H1 (cell line): ENCODE measurements at regions not wholly inside any gene's neighbourhood (a gene's known extent, or its start where the extent isn't known, plus 50 kb on each side); places are given as distances from the start of the nearest gene placed in this dataset.

Experiments
- CTCF ChIA-PET: fragments of 300-600 bp; sonication (Branson Sonifier 250); formaldehyde crosslinking; loops from one replicate; lab custom pipeline; 2021; ENCODE audit not compliant: partially characterized antibody; lab: Charles Lee
- POLR2A ChIA-PET: fragments of 300-600 bp; sonication (Branson Sonifier 250); formaldehyde crosslinking; loops from one replicate; lab custom pipeline; 2021; ENCODE audit warnings: inconsistent platforms; ENCODE audit not compliant: partially characterized antibody; lab: Charles Lee
- DNase-seq, 2 experiments: peaks; one replicate each; pipeline versions ENCODE4 v3.0.0 to v3.0.0-alpha.2; 2010 to 2022; ENCODE audit warnings: low spot score in 2 of 2, low read depth in 1 of 2, mixed read lengths in 1 of 2
- FAIRE-seq: peaks from 2 replicates; lab custom pipeline; 2011; peaks lifted over from hg19 to GRCh38; lab: Jason Lieb, UNC
- H2AFZ ChIP-seq: 2 replicates; pipeline ENCODE4 v1.8.1; 2012; ENCODE audit warnings: low read length, inconsistent platforms
- H2AK5ac ChIP-seq: 2 replicates; pipeline ENCODE4 v1.6.1; 2013; ENCODE audit warnings: low read depth, low read length
- H2BK120ac ChIP-seq: replicated peaks from 2 replicates; pipeline ENCODE3; 2013; ENCODE audit warnings: low read depth, low read length, inconsistent platforms
- H2BK12ac ChIP-seq: 2 replicates; pipeline ENCODE4 v1.6.1; 2013; ENCODE audit warnings: low read depth, low read length
- H2BK15ac ChIP-seq: 2 replicates; pipeline ENCODE4 v1.6.1; 2013; ENCODE audit warnings: low read length
- H2BK20ac ChIP-seq: 2 replicates; pipeline ENCODE4 v1.6.1; 2013; ENCODE audit warnings: low read length
- H2BK5ac ChIP-seq: 2 replicates; pipeline ENCODE4 v1.6.1; 2013; ENCODE audit warnings: low read depth, low read length
- H3K14ac ChIP-seq: 2 replicates; pipeline ENCODE4 v1.6.1; 2013; ENCODE audit warnings: inconsistent platforms; ENCODE audit not compliant: insufficient read length
- H3K18ac ChIP-seq: 2 replicates; pipeline ENCODE4 v1.6.1; 2013; ENCODE audit warnings: low read length; ENCODE audit errors: extremely low read depth
- H3K23ac ChIP-seq: 2 replicates; pipeline ENCODE4 v1.6.1; 2013; ENCODE audit warnings: inconsistent platforms; ENCODE audit not compliant: insufficient read length
- H3K23me2 ChIP-seq: 2 replicates; pipeline ENCODE4 v1.6.1; 2013; ENCODE audit warnings: low read depth, low read length
- H3K27ac ChIP-seq: 2 replicates; pipeline ENCODE4 v1.6.1; 2011; ENCODE audit warnings: low read depth, low read length, inconsistent platforms
- H3K27me3 ChIP-seq, 4 experiments: replicated peaks in 1 of 4; 1 replicate in 1 of 4; 2 replicates in 3 of 4; pipeline versions ENCODE4 v1.6.1 to v1.8.1; 2011 to 2013; ENCODE audit warnings: low read length in 3 of 4, mild to moderate bottlenecking in 3 of 4, inconsistent platforms in 2 of 4, mixed read lengths in 2 of 4, moderate library complexity in 1 of 4; ENCODE audit not compliant: control insufficient read depth in 3 of 4, insufficient read depth in 3 of 4; ENCODE audit errors: extremely low read depth in 1 of 4
- H3K36me3 ChIP-seq, 4 experiments: 2 replicates each; pipeline versions ENCODE4 v1.6.1 to v1.8.1; 2011 to 2013; ENCODE audit warnings: mild to moderate bottlenecking in 4 of 4, low read length in 3 of 4, moderate library complexity in 2 of 4, control low read depth in 1 of 4, inconsistent platforms in 1 of 4; ENCODE audit not compliant: insufficient read depth in 4 of 4, control insufficient read depth in 2 of 4
- H3K4ac ChIP-seq: replicated peaks from 2 replicates; pipeline ENCODE3; 2013; ENCODE audit warnings: low read length, low read depth, mixed read lengths, inconsistent platforms; ENCODE audit not compliant: insufficient read length
- H3K4me1 ChIP-seq, 4 experiments: replicated peaks in 1 of 4; 1 replicate in 1 of 4; 2 replicates in 3 of 4; pipeline versions ENCODE4 v1.6.1 to v1.8.1; 2011 to 2013; ENCODE audit warnings: low read length in 3 of 4, inconsistent platforms in 2 of 4, mixed read lengths in 1 of 4; ENCODE audit not compliant: insufficient read depth in 4 of 4, control insufficient read depth in 3 of 4
- H3K4me2 ChIP-seq, 2 experiments: 2 replicates each; pipeline versions ENCODE4 v1.6.1 to v1.8.1; 2011 to 2013; ENCODE audit warnings: low read depth in 2 of 2, low read length in 2 of 2, control low read depth in 1 of 2, inconsistent platforms in 1 of 2, mild to moderate bottlenecking in 1 of 2; ENCODE audit not compliant: insufficient read depth in 1 of 2
- H3K4me3 ChIP-seq, 4 experiments: fragments of 200-600, 300-600 bp in 1 of 4; sonication (generic), shearing (Covaris generic), sonication (Bioruptor Twin) in 1 of 4; 2 replicates each; pipeline versions ENCODE4 v1.5.1 to v1.8.1; 2011 to 2016; ENCODE audit warnings: low read length in 4 of 4, low read depth in 3 of 4, control low read depth in 2 of 4, inconsistent platforms in 2 of 4, mild to moderate bottlenecking in 2 of 4, mixed read lengths in 1 of 4, moderate library complexity in 1 of 4; ENCODE audit not compliant: insufficient read depth in 2 of 4; ENCODE audit errors: extremely low read depth in 1 of 4
- H3K56ac ChIP-seq: replicated peaks from 2 replicates; pipeline ENCODE3; 2013; ENCODE audit warnings: low read depth, mild to moderate bottlenecking, mixed read lengths, low read length, inconsistent platforms; ENCODE audit not compliant: insufficient read length
- H3K79me1 ChIP-seq: 2 replicates; pipeline ENCODE4 v1.6.1; 2013; ENCODE audit warnings: low read depth, low read length, control low read depth
- H3K79me2 ChIP-seq, 2 experiments: 2 replicates each; pipeline versions ENCODE4 v1.6.1 to v1.8.1; 2012 to 2013; ENCODE audit warnings: low read length in 2 of 2, mild to moderate bottlenecking in 2 of 2, inconsistent platforms in 1 of 2; ENCODE audit not compliant: insufficient read depth in 2 of 2, control insufficient read depth in 1 of 2
- H3K9ac ChIP-seq, 4 experiments: replicated peaks in 1 of 4; 1 replicate in 1 of 4; 2 replicates in 3 of 4; pipeline versions ENCODE4 v1.6.1 to v1.8.1; 2011 to 2013; ENCODE audit warnings: low read depth in 3 of 4, low read length in 3 of 4, control low read depth in 2 of 4, mild to moderate bottlenecking in 2 of 4, moderate library complexity in 2 of 4, inconsistent platforms in 1 of 4; ENCODE audit errors: extremely low read depth in 1 of 4
- H3K9me3 ChIP-seq, 2 experiments: 2 replicates each; pipeline versions ENCODE4 v1.6.1 to v1.8.1; 2012 to 2013; ENCODE audit warnings: mild to moderate bottlenecking in 2 of 2, moderate library complexity in 2 of 2, control low read depth in 1 of 2, inconsistent platforms in 1 of 2, low read depth in 1 of 2, low read length in 1 of 2, mixed read lengths in 1 of 2; ENCODE audit not compliant: insufficient read depth in 2 of 2
- H4K20me1 ChIP-seq, 2 experiments: replicated peaks in 1 of 2; 2 replicates each; pipeline versions ENCODE3 to v1.8.1; 2011 to 2013; ENCODE audit warnings: inconsistent platforms in 2 of 2, low read length in 2 of 2, mild to moderate bottlenecking in 1 of 2; ENCODE audit not compliant: insufficient read depth in 2 of 2, control insufficient read depth in 1 of 2
- H4K5ac ChIP-seq: 2 replicates; pipeline ENCODE4 v1.6.1; 2013; ENCODE audit warnings: low read length, low read depth, mixed read lengths, inconsistent platforms; ENCODE audit not compliant: insufficient read length
- H4K8ac ChIP-seq: 2 replicates; pipeline ENCODE4 v1.8.0; 2013; ENCODE audit warnings: mild to moderate bottlenecking, moderate library complexity, low read length, inconsistent platforms; ENCODE audit not compliant: insufficient read depth; ENCODE audit errors: extremely low read depth
- H4K91ac ChIP-seq: replicated peaks from 2 replicates; pipeline ENCODE3; 2013; ENCODE audit warnings: low read length, mixed read lengths, inconsistent platforms; ENCODE audit not compliant: insufficient read length
- BRCA1 ChIP-seq: IDR thresholded peaks from 2 replicates; pipeline ENCODE4 v1.6.1; 2012; ENCODE audit warnings: low read depth, low read length, improper control_type of control experiment
- GTF2F1 ChIP-seq: IDR thresholded peaks from 2 replicates; pipeline ENCODE4 v1.6.1; 2012; ENCODE audit warnings: low read depth, low read length, improper control_type of control experiment, borderline replicate concordance
- HDAC6 ChIP-seq: IDR thresholded peaks from one replicate; pipeline ENCODE4 v1.7.1; 2012; ENCODE audit warnings: low read depth, mild to moderate bottlenecking, inconsistent platforms, low read length, moderate library complexity
- USF2 ChIP-seq: IDR thresholded peaks from 2 replicates; pipeline ENCODE4 v1.6.1; 2011; ENCODE audit warnings: low read length, improper control_type of control experiment

- DNase-seq (no peak), FAIRE-seq (no peak)
- H3K79me2 ChIP-seq = no peaks in the 10 kb centered on the region
- no peak overlapping the region for H4K91ac ChIP-seq
- no peak overlapping the region for H2BK12ac ChIP-seq
- no peak overlapping the region for H3K27ac ChIP-seq
- no peak overlapping the region for H4K8ac ChIP-seq
- CTCF ChIA-PET = no interaction called here
- no peak overlapping the region for H4K5ac ChIP-seq
- H3K4me2 ChIP-seq = no peak overlapping the region
- no peak overlapping the region for H3K9ac ChIP-seq
- no peak overlapping the region for H3K4me3 ChIP-seq
- no peak overlapping the region for H3K14ac ChIP-seq
- H3K23ac ChIP-seq = no peak overlapping the region
- H3K4me1 ChIP-seq = no peaks in the 10 kb centered on the region
- no peak overlapping the region for H2BK15ac ChIP-seq
- TF ChIP-seq GTF2F1 (no peak), HDAC6 (no peak), BRCA1 (no peak), USF2 (no peak)
- POLR2A ChIA-PET = no interaction called here
- no peak overlapping the region for H2BK5ac ChIP-seq
- H2AFZ ChIP-seq = no peak overlapping the region
- peaks cover 16 to 45% (median 31%) of the 10 kb centered on the region in 4 experiments for H3K27me3 ChIP-seq
- no peak overlapping the region for H3K18ac ChIP-seq
- no peak overlapping the region for H2BK120ac ChIP-seq
- H2AK5ac ChIP-seq = no peak overlapping the region
- H4K20me1 ChIP-seq = peaks cover 0 to 1% of the 10 kb centered on the region in 2 experiments
- H3K36me3 ChIP-seq = no peaks in the 10 kb centered on the region
- no peaks in the 10 kb centered on the region for H3K9me3 ChIP-seq
- H3K23me2 ChIP-seq = no peaks in the 10 kb centered on the region
- H3K4ac ChIP-seq = no peak overlapping the region
- no peaks in the 10 kb centered on the region for H3K79me1 ChIP-seq
- H3K56ac ChIP-seq = no peak overlapping the region
- H2BK20ac ChIP-seq = no peak overlapping the region
Observed at GRCh38 chr2:217279556-217279955, 419.7 kb upstream of the TNP1 start.
